OCI-LY3 (cell line): ENCODE measurements at regions not wholly inside any gene's neighbourhood (a gene's known extent, or its start where the extent isn't known, plus 50 kb on each side); places are given as distances from the start of the nearest gene placed in this dataset.

ENCODE experiments used
- EZH2phosphoT487 ChIP-seq: fragments of 200-600 bp; shearing (Covaris generic); IDR thresholded peaks from 2 replicates; pipeline ENCODE4 v1.6.1; 2018; ENCODE audit warnings: antibody characterized with exemption, mixed run types, low read depth
- TF ChIP-seq, protein P1 (sequence below): fragments of 200-600, 300-600 bp; sonication (generic); IDR thresholded peaks from 2 replicates; pipeline ENCODE4 v1.5.1; 2014; ENCODE audit warnings: antibody characterized with exemption, low read length, low read depth

DNA sequence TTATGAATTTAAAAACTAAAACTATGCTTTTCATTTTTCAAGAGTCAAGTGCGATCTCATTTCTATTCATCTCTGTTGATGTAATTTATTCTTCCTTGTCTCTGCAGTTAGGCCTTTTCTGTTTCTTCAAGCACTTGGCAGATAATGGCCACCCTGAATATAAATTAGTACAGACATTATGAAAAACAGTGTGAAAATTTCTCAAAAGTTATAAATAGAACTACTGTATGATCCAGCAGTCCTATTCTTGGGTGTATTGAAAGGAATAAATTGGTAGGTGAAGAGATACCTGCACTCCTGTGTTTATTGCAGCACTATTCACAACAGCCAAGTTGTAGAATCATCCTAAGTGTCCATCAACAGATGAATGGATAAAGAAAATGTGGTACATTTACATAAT is 248.3 kb downstream of the DOK5 start:
- TF ChIP-seq, protein P1, sequence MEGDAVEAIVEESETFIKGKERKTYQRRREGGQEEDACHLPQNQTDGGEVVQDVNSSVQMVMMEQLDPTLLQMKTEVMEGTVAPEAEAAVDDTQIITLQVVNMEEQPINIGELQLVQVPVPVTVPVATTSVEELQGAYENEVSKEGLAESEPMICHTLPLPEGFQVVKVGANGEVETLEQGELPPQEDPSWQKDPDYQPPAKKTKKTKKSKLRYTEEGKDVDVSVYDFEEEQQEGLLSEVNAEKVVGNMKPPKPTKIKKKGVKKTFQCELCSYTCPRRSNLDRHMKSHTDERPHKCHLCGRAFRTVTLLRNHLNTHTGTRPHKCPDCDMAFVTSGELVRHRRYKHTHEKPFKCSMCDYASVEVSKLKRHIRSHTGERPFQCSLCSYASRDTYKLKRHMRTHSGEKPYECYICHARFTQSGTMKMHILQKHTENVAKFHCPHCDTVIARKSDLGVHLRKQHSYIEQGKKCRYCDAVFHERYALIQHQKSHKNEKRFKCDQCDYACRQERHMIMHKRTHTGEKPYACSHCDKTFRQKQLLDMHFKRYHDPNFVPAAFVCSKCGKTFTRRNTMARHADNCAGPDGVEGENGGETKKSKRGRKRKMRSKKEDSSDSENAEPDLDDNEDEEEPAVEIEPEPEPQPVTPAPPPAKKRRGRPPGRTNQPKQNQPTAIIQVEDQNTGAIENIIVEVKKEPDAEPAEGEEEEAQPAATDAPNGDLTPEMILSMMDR, result no peak
- TF ChIP-seq EZH2phosphoT487, result no peak
